Smooth muscle cell (in vitro differentiated cells): ENCODE measurements at regions not wholly inside any gene's neighbourhood (a gene's known extent, or its start where the extent isn't known, plus 50 kb on each side); places are given as distances from the start of the nearest gene placed in this dataset.
"Not testable (repeated sequence)": the region's sequence is repeated elsewhere in the genome, so short reads cannot be mapped to it uniquely, and the experiment has no call there.

ENCODE experiments used
- DNase-seq: peaks from one replicate; lab custom pipeline; 2025; ENCODE audit not compliant: unreplicated experiment; lab: John Stamatoyannopoulos, UW
- H2AFZ ChIP-seq: fragments of 200-600 bp; sonication (generic); 2 replicates; pipeline ENCODE4 v1.6.0; 2016; ENCODE audit warnings: antibody characterized with exemption, low read depth, mild to moderate bottlenecking
- H3F3A ChIP-seq: fragments of 200-600 bp; sonication (generic); 2 replicates; pipeline ENCODE4 v1.6.0; 2017; ENCODE audit warnings: antibody characterized with exemption, low read depth
- H3K27ac ChIP-seq: fragments of 200-600 bp; sonication (generic); 2 replicates; pipeline ENCODE4 v1.5.1; 2016; ENCODE audit warnings: low read depth, mild to moderate bottlenecking
- H3K27me3 ChIP-seq: fragments of 200-600 bp; sonication (generic); 2 replicates; pipeline ENCODE4 v1.6.1; 2016; ENCODE audit warnings: low read depth, mild to moderate bottlenecking
- H3K36me3 ChIP-seq: fragments of 200-600 bp; sonication (generic); 2 replicates; pipeline ENCODE4 v1.5.1; 2016; ENCODE audit warnings: low read depth
- H3K4me1 ChIP-seq: fragments of 200-600 bp; sonication (generic); 2 replicates; pipeline ENCODE4 v1.5.1; 2016; ENCODE audit warnings: low read depth
- H3K4me2 ChIP-seq: fragments of 200-600 bp; sonication (generic); 2 replicates; pipeline ENCODE4 v1.6.0; 2016; ENCODE audit warnings: mild to moderate bottlenecking
- H3K4me3 ChIP-seq: fragments of 200-600 bp; sonication (generic); 2 replicates; pipeline ENCODE4 v1.5.1; 2016; ENCODE audit warnings: mild to moderate bottlenecking
- H3K79me2 ChIP-seq: fragments of 200-600 bp; sonication (generic); 2 replicates; pipeline ENCODE4 v1.6.0; 2016; ENCODE audit warnings: low read depth, mild to moderate bottlenecking
- H3K9ac ChIP-seq: fragments of 200-600 bp; sonication (generic); 2 replicates; pipeline ENCODE4 v1.6.0; 2016; ENCODE audit warnings: low read depth
- H3K9me3 ChIP-seq: fragments of 200-600 bp; sonication (generic); replicated peaks from 2 replicates; pipeline ENCODE4 v1.5.1; 2016; ENCODE audit warnings: low read depth
- H4K20me1 ChIP-seq: fragments of 200-600 bp; sonication (generic); 2 replicates; pipeline ENCODE4 v1.6.0; 2016; ENCODE audit warnings: low read depth
- CTCF ChIP-seq: fragments of 200-600 bp; sonication (generic); IDR thresholded peaks from 2 replicates; pipeline ENCODE4 v1.5.1; 2017; ENCODE audit warnings: borderline replicate concordance, mild to moderate bottlenecking, antibody characterized with exemption; ENCODE audit not compliant: insufficient read depth, poor library complexity, severe bottlenecking
- whole genome bisulfite sequencing: methylation state at CpG from one replicate; pipeline ENCODE4 v1.1.7; 2016; ENCODE audit warnings: low lambda C conversion rate; 5-methylcytosine and 5-hydroxymethylcytosine counted together

DNA sequence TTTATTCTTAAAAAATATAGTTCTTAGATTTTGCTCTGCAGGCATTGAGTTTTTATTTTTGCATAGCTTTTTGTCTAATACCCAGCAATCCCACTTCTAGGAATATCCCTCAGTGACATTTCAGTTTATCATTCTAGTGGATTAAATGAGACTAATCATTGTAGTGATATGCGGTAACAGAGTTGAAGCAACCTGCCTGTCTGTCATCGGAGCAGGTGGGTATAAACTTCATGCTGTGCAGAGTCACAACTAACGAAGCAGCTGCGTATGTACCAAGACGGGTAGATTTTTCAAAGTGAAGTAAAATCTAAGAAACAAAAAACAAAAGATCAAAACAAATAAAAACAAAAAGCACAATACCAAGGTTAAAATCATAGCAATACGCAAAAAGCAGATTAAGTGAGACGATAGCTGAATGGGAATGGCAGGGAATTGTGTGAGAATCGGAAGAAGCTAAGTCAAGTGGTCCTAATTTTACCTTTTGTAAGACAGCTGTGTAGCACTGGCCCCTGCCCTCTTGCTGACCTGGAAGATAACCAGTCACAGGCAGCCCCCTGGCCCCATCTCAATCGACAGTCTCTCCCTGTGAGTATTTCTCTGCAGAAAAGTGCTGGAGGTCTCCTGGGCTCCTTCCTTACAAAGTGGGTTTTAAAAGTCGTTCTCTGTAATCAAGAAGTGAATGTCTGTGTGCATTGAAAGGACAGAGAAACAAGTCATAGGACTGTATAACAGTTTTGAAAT, 169.2 kb downstream of the OR2B2 start:
- no peaks in the 10 kb centered on the region for H3K4me1 ChIP-seq
- H3K36me3 ChIP-seq: no peaks in the 10 kb centered on the region
- no peak overlapping the region for H2AFZ ChIP-seq
- H3K27me3 ChIP-seq: peaks cover 36% of the 10 kb centered on the region
- no peak overlapping the region for H3K4me2 ChIP-seq
- H3K4me3 ChIP-seq: no peak overlapping the region
- no peak overlapping the region for H3K9ac ChIP-seq
- H3K79me2 ChIP-seq: no peaks in the 10 kb centered on the region
- no peak for DNase-seq
- no peaks in the 10 kb centered on the region for H4K20me1 ChIP-seq
- H3F3A ChIP-seq: no peaks in the 10 kb centered on the region
- 77% methylated on average over 10 of the region's 10 CpGs for WGBS
- no peak overlapping the region for H3K27ac ChIP-seq
- no peak for TF ChIP-seq CTCF
- no peaks in the 10 kb centered on the region for H3K9me3 ChIP-seq

DNA sequence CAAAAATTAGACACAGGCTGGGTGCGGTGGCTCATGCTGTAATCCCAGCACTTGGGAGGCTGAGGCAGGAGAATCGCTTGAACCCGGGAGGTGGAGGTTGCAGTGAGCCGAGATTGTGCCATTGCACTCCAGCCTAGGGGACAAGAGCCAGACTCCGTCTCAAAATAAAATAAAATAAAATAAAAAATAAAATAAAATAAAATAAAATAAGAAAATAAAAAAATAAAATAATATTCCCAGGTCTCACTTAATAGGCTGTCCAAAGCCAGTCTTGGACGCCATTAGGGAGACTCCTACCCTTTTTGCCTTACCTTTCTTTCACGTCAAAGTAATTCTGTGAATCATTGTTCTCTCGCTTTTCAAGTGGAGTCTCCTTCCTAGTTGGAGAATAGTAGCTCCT, 172.3 kb downstream of the OR2B2 start:
- H3K27me3 ChIP-seq: peaks cover 17% of the 10 kb centered on the region
- H3K27ac ChIP-seq, H3K36me3 ChIP-seq, DNase-seq, H3K9me3 ChIP-seq, H3K4me1 ChIP-seq, H4K20me1 ChIP-seq, H3K4me3 ChIP-seq, H3K4me2 ChIP-seq, H3K9ac ChIP-seq, H3K79me2 ChIP-seq, H3F3A ChIP-seq, H2AFZ ChIP-seq: not testable (repeated sequence)
- WGBS: 93% methylated on average over 8 of the region's 8 CpGs

- no peaks in the 10 kb centered on the region for H4K20me1 ChIP-seq
- H3K4me3 ChIP-seq: no peak overlapping the region
- no peak for TF ChIP-seq CTCF
- H3K4me1 ChIP-seq: no peaks in the 10 kb centered on the region
- no peaks in the 10 kb centered on the region for H3F3A ChIP-seq
- no peaks in the 10 kb centered on the region for H3K79me2 ChIP-seq
- H3K36me3 ChIP-seq: no peaks in the 10 kb centered on the region
- no peak for DNase-seq
- H3K27ac ChIP-seq: no peak overlapping the region
- H3K9me3 ChIP-seq: no peaks in the 10 kb centered on the region
- H3K9ac ChIP-seq: no peak overlapping the region
- H3K4me2 ChIP-seq: no peak overlapping the region
- no peaks in the 10 kb centered on the region for H3K27me3 ChIP-seq
- 92% methylated on average over 4 of the region's 4 CpGs for WGBS
- H2AFZ ChIP-seq: no peak overlapping the region
Observed at GRCh38 chr6:27736686-27737085, 175.5 kb downstream of the OR2B2 start.

GRCh38 chr6:27728442-27728841, 183.8 kb downstream of the OR2B2 start:
- no peaks in the 10 kb centered on the region for H3K4me1 ChIP-seq
- no peak overlapping the region for H3K9ac ChIP-seq
- H3K79me2 ChIP-seq: no peaks in the 10 kb centered on the region
- TF ChIP-seq CTCF: no peak
- DNase-seq: no peak
- H3K4me3 ChIP-seq: no peak overlapping the region
- no peak overlapping the region for H3K4me2 ChIP-seq
- H3K27me3 ChIP-seq: peaks cover 17% of the 10 kb centered on the region
- WGBS: 76% methylated on average over 16 of the region's 16 CpGs
- no peak overlapping the region for H2AFZ ChIP-seq
- no peak overlapping the region for H3K27ac ChIP-seq
- no peaks in the 10 kb centered on the region for H3K9me3 ChIP-seq
- no peaks in the 10 kb centered on the region for H3K36me3 ChIP-seq
- no peaks in the 10 kb centered on the region for H4K20me1 ChIP-seq
- H3F3A ChIP-seq: no peaks in the 10 kb centered on the region
